ENCODE measurements at regions not wholly inside any gene's neighbourhood (a gene's known extent, or its start where the extent isn't known, plus 50 kb on each side); places are given as distances from the start of the nearest gene placed in this dataset.

DNA sequence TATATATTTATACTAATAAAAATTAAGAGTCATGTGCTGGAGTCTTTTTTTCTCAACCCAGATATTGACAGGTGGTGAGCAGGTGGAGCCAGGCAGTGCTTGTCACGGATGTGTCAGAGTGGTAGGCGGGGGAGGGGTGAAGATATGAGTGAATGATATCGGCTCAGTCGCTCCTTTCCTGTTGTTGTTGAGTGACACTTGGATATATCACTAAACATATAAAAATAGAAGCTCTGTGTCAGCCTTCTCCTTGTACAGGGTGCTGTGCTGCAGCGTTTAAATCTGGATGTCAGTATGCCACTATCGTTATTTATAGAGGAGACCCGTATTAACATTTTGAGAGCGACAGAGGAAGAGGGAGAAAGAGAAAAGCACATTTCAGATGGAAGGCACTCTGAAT is 339.6 kb downstream of the NUF2 start:
- no peak for DNase-seq

DNA sequence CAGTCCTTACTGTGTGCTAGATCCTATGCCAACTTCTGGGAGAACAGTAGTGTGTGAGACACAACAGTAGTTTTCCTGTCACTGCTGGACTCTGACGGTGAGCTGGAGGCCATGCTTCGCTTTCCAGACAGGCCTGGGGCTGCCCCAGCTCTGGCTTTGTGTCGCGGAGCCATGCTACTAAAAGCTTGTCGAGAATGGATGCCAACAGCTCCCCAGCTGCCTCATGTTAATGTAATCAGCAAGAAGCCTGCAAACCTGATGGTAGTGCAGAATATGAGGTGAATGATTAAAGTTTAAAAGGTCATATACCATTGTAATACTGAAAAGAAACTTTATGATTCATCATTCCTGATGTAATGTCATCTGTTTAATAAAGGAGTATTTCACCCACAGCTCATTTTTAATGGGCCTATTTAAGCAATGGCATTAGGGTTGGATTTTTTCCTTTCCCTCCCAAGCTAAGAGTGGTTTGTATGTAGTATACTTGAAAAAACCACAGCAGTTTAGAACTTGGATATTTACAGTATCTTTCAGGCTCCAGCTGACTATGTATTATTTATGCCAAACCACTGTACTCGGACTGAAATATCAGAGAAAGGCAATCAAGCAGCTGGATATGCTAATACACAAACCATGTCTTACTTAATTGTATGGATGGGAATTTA is 343.0 kb downstream of the NUF2 start:
- DNase-seq, result no peak

DNA sequence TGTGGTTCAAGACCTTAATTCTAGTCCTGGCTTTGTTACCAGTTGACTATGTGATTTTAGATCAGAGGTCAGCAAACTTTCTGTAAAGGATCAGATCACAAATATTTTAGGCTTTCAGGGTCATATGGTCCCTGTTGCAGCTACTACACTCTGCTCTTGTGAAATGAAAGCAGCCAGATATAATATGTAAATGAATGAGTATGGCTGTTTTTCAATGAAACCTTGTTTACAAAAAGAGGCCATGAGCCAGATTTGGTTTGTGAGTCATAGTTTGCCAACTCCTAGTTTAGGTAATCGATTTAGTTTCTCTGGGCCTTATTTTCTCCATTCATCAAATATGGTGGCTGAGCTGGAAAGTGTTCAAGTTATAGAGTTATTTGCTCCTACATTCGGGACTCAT is 346.7 kb downstream of the NUF2 start:
- no peak for DNase-seq

DNA sequence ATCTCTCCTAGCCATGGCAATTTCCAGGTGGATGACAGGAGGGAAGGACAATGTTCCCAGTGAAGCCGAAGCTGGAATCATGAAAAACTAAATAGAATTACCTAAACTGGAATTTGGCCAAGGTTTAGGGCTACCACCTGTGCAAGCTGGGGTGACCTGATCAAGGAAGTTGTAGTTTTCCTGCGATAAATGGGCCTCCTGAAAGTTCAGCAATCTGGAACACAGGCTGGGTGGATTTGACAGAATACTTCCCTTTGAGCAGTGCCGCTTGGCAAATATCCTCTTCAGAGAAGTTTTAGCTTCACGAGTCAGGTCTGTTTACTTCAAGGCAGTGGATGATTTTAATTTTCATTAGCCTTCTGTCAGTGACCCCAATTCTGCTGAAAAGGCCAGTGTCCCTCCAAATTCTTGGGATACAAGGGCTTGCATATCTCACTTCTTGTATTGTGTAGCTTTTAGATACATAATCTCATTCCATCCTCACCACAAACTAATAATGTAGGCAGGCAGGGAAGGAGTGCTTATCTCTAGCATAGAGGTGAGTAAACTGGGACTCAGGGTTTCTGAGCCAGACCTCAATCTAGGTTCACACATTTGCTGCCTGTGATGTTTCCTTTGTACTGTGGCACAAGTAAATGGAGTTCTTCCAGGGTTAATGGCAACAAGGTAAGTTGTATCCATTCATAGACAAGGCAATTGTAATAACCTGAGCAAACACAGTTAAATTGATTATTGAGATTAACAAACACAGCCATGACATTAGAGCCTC is 349.4 kb downstream of the NUF2 start:
- no peak for DNase-seq

DNA sequence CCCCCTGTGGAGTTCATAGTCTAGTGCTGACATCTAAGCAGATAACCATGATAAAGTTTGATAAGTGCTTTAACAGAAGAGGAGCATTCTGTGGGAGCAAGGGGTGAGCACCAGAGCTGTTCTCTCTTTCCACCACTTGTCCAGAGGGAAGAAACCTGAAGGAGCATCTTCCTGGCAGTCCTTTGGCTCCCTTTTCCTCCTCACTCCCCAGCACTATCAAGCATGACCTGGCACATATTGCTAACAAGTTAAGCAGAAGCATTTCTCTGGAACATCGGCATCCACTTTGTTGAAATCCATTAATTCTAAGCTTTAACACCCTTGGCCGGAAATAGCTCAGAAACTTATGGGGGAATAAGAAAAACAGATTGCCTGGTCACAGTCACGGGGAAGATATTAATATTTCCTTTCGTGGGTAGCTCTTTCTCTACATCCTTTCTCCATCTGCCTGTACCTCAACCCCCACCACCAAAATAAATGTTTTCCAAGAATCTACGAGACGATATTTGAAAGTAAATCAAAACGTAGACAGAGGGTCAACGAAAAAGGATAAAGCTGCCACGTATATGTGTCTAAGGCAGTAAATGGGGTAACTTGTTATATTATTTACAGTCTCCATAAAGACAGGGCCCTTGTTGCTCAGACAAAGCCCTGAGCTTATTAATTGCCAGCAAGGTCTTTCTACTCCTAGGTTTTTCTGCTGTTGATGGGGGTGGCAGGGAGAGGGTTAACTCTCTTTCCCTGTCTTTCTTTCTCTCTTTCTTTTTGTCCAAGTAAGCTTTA is 351.4 kb downstream of the NUF2 start:
- no peak for DNase-seq

DNA sequence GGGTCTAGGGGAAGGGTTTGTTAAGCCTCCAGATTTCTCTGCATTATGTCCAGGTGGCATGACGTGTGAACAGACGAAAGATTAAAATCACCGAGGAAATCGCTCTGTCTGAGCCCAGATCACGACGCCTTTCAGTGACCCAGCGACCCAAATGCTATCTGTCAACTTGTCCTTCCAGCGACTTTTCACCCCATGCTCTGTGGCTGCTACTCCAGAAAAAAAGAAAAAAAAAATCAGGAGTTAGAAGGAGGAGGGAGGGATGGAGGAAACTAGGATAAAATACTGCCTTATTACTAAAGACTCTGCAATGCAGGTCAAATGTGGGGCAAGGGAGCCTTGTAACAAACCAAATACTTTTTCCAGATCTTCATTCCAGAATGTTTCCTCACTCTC is 352.0 kb downstream of the NUF2 start:
- no peak for DNase-seq

DNA sequence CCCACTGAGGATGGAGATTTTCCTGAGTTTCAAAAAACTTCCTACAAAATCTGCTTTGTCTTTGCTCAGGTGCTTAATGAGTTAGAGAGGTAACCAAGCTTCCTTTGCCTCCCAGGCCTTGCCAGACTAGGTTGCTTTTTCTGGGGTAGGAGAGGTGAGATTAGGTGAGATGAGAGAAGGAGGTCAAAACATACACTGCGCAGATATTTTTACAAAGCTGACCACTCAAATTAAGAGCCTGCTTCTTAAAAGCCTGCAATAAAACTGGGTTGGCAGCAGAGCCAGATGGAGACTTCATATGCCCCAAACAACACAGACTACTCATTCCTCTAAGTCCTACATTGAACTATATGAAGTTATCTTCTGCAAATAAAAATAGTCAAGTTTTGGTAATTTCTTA is 352.5 kb downstream of the NUF2 start:
- DNase-seq, result no peak

DNA sequence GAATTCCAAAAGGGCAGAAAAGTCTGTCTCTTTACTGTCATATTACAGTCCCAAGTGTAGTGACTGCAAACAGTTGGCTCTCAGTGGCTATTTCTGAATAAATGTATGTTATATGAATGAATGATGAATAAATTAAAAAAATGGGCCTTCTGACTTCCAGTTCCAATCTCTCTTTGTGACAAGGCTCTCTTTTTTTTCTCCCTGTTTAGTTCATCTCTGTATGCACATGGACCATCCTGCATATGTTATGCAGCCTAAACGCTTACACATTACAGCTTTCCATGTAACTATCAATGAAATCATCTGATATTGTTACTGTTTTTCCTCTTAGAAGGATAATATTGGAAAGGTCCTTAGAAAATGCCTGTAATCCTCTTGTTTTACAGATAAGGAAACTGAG is 363.0 kb downstream of the NUF2 start:
- DNase-seq, result no peak

DNA sequence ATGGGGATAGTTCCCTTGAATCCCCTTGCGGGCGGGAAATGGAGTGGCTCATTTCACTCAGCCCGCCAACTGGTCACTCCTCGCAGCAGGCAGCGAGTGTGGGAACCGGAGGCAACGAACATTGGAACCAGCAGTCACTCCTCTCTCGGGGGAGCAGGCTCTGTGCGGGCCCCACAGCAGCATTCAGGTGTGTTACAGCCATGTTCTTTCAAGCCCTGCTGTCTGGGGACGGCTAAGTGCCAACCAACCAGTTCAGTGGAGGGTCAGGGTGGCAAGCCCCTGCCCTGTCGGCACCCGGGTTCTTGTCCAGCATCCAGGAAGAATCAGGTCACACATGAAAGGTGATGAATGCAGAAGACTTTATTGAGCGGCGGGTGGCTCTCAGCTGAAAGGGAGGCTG is 370.5 kb downstream of the NUF2 start:
- DNase-seq, result no peak

DNA sequence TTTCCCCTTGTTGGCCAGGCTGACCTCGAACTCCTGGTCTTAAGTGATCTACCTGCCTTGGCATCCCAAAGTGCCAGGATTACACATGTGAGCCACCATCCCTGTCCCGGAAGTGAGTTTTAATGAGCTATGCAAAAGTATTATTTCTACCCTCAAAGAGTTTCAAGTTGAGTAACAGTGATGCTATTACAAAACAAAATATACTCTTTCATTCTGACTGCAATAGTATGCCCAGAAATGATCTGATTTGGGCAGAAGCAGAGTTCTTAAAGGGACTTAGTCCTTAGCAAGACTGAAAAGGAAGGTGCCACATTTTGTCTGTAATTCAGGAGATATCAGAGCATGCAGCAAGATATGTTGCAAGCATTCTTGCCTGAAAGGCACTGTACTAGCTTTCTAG is 375.4 kb downstream of the NUF2 start:
- DNase-seq, result peak in 1 of 5 donors; percentile 56

DNA sequence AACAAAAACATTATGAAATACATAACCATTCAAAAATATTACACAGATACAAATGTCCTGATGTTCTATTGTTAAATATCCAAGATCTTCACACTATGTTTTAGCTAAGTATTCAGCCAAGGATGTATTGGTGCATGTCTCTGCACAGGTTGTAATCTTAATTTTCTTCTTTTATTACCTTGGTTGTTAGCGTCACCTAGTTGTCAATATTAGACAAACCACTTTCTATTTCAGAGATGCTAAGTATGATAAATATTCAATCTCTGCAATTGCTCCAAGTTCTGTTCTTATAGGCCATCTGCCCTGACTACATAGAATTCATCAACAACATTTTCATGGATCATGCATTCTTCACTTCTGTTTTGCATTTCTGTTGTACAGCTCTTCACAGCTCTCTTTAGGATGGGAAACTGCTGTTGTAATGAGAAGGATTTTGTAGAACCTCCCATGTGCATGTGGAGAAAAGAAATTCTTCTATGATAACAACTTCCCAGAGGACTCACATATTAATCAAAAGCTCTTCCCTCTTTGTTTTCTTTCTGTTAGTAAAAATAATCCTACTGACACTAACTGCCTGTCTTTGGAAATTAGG is 380.1 kb downstream of the NUF2 start:
- no peak for DNase-seq

DNA sequence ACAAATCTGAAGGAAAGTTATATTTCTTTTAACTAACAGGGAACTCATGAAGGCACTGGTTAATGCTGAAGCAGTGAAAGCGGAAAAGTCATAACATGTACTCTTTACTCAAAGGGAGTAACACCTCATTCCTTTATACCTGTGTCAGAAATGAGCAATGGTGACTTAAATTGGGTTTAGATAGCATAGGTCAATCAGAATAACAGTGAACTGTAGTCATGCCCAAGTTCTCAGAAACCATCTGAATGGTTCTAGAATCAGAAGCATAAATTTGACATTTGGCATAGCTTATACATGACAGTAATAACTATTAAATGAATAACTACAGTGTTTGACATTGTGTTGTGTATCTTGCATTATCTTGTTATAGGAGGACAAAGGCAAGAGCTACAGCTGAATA is 382.0 kb downstream of the NUF2 start:
- DNase-seq, result no peak

DNA sequence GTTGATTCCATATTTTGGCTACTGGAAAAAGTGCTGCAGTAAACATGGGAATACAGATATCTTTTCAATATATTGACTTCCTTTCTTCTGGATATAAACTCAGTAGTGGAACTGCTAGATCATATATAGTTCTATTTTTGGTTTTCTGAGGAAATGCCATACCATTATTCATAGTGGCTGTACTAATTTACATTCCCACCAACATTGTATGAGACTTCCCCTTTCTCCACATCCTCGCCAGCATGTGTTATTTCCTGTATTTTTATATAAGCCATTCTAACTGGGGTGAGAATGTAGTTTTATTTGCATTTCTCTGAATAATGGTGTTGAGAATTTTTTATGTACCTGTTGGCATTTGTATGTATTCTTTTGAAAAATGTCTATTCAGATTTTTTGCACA is 385.2 kb downstream of the NUF2 start:
- no peak for DNase-seq

DNA sequence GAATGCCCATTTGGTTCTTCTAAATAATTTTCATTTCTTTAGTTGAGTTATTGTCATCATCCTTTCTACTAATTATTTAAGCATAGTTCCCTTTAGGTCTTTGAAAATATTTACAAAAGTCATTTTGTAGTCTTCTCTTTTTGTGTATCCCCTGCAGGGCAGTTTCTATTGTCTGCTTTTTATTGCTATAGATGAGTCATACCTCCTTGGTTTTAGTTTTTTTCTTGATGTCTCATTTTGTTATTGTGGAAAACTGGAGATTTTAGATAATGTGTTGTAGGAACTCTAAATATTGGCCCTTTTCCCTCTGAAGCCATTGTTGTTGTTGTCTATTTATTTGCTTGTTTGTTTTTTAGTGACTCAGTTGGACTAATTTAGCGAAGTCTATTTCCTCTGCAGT is 387.9 kb downstream of the NUF2 start:
- DNase-seq, result no peak

DNA sequence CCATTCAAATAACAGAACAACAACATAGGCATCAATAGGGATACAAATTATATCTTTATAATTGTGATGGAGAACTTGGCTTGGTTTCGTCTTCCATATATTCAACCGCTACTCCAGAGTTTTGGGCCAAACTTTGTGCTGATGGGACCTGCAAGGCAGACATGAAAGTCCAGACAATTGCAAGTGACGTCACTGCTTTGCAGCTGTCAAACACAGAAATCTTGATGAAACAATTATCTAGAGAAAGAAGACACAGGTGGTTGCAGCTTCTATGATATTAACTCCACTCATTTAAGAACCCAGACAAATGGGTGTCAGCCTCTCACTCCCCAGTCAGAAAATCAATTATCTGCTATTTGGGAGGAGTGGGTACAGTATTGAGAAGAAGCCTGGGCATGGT is 390.6 kb downstream of the NUF2 start:
- no peak for DNase-seq

DNA sequence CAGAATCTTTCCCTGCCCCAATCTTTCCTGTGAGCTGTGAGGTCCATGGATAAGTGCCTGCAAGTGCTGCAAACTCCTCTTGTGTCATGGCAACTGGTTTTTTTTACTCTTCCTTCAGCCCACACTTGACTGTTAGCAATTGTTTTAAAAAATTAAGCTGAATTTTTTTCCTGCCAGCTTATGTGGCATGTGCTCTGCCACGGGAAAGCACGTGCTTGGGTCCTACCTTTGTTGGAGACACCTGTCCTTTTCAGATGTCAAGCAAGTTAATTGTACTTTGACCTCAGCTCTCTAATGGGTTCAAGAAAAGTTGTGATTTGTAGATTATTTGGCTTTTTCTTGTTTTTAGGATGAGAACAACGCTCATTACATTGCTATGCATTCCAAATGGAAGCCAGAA is 398.5 kb downstream of the NUF2 start:
- no peak for DNase-seq

DNA sequence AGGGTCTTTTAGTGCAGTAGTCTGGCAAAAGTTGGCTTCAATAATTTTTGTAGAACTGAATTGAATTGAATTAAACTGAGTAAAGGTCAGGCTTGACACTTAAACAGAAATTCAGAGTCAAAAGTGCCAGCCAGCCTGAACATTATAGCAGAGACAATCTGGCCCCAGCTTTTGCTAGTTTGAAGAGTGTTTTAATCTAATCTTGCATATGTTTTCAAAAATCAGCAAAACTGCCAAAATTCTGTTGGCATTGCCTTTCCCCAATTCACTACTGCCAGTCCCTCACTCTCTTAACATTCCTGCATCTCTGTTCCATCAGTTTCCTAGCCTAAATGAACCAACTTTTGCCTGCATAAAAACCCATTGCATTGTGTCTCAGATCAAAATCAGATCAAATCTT is 403.8 kb downstream of the NUF2 start:
- DNase-seq, result no peak

DNA sequence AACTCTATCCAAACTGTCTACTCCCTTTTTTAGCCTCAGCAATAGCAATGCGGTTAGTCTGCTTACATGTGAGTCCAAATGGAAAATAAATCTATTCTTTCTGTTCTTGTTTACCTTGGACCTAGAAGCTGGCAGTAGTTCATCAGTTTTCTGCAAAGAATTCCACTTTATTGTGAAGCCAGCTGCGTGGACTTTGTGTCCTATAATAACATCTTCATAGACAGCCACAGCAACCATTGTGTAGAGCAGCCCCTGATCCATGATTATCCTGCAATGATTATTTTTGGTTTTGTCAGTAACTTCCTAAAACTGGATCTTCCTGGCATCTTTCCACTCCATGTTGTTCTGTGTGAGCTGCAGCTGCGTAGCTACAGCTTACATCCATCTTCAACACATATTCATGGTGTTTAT is 408.7 kb downstream of the NUF2 start:
- no peak for DNase-seq

DNA sequence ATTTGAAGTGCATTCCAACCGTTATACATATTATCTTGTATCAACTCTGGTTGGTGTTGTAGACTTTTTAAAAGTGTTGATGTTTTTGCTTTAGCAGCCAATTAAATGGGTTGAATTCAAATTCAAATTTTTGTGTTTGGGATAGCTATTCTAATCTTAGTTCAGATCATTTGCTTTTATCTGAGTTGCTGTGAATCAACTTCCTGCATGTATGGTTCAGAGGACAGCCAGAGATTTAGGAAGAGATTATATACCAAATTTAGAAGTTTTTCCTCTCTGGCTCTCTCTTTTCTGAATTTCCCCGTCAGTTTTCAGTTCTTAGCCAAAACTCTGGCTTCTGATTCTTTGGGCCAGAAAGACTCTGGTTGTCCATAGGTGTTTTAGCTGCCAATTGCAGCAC is 415.5 kb downstream of the NUF2 start:
- no peak for DNase-seq

DNA sequence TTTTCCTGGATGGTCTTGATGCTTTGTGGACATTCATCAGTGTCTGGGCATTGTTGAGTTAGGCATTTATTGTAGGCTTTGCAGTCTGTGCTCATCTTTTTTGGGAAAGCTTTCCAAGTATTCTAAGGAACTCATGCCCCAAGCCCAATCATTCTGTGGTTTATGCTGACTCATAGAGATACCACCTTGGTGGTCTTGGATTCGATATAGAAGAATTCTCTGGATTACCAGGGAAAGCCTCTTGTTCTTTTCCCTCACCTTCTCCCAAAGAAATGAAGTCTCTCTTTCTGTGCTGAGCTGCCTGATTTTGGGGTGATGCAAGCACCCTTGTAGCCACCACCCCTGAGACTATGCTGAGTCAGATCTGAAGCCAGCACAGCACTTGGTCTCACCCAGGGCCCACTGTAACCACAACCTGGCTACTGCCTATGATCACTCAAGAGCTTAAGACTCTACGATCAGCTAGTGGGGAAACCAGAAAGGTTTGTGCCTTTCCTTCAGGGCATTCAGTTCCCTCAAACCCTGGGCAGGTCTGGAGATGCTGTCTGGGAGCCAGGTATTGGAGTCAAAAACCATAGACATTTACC is 422.6 kb downstream of the NUF2 start:
- DNase-seq, result peak in 1 of 5 donors; percentile 0

DNA sequence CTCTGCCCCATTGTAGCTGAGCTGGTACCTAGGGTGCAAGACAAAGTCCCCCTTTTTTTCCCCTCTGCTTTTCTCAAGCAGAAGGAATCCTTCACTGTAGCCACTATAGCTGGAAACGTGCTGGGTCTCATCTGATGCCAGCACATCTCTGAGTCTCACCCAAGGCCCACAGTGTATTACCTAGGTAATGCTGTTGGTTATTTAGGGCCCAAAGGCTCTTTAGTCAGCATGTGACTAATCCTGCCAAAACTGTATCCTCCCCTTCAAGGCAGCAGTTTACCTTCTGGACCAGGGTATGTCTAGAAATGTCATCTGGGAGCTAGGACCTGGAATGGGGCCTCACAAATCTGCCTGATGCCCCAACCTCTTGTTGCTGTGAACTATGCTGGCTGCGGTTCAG is 423.4 kb downstream of the NUF2 start:
- no peak for DNase-seq

DNA sequence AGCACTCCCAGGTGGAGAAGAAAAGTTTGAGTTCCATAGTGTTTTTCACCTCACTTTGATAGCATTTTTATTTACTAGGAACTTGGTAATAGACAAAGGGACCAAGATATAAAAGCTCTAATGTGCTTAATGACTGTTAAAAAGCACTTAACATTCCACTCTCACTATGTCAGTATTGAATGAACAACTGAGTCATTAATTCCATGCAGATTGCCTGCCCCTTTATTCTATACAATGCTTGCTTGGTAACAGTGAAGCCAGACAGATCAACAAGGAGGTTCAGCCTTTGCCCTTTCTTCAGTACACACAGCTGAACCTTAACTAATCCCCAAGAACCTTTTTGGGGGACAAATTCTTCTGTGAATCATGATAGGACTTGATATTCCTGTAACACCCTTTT is 425.5 kb downstream of the NUF2 start:
- DNase-seq, result no peak

DNA sequence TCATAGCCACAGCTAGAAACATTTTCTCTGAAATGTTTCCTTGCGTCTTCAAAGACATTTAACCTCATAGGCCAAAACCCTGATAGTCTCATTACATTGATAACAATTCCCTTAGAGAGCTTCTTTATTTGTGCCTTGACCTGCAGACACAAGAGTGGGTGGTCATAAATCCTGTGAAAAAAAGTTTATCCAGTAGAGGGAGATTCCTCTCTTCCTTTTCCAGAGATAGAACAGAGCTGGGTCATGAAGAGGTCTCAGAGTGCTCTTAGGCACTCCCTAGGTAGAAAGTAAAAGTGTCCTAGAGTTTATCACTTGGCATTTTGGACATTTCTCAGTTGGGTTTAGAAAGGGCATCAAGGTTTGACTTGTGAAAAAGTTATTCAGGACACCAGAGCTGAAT is 426.1 kb downstream of the NUF2 start:
- DNase-seq, result no peak

All from T-helper 1 cell (primary cell).